Mesenchymal stem cell (in vitro differentiated cells and primary cell): ENCODE measurements at regions not wholly inside any gene's neighbourhood (a gene's known extent, or its start where the extent isn't known, plus 50 kb on each side); places are given as distances from the start of the nearest gene placed in this dataset.
A peak's percentile ranks its signal among the peaks of the same experiment; 100 is the strongest.
"Not testable (repeated sequence)": the region's sequence is repeated elsewhere in the genome, so short reads cannot be mapped to it uniquely, and the experiment has no call there.

Experiments used
- DNase-seq: peaks from one replicate; pipeline ENCODE4 v3.0.0-alpha.2; 2013
- H2AFZ ChIP-seq: one replicate; pipeline ENCODE4 v1.6.1; 2013; ENCODE audit warnings: low read depth, mild to moderate bottlenecking, control low read depth, inconsistent platforms, low read length, moderate library complexity
- H2AK5ac ChIP-seq: 2 replicates; pipeline ENCODE4 v1.6.1; 2013; ENCODE audit warnings: low read length, moderate library complexity, mild to moderate bottlenecking, inconsistent platforms; ENCODE audit not compliant: severe bottlenecking
- H2BK120ac ChIP-seq: one replicate; pipeline ENCODE4 v1.6.1; 2013; ENCODE audit warnings: low read depth, mild to moderate bottlenecking, inconsistent platforms, low read length, moderate library complexity
- H2BK12ac ChIP-seq, 2 experiments: one replicate each; pipeline ENCODE4 v1.6.1; 2013; ENCODE audit warnings: inconsistent platforms in 2 of 2, low read length in 2 of 2, mild to moderate bottlenecking in 2 of 2, moderate library complexity in 2 of 2, control low read depth in 1 of 2
- H2BK15ac ChIP-seq: one replicate; pipeline ENCODE4 v1.6.1; 2013; ENCODE audit warnings: mild to moderate bottlenecking, low read depth, inconsistent platforms; ENCODE audit not compliant: poor library complexity, severe bottlenecking
- H2BK5ac ChIP-seq: 2 replicates; pipeline ENCODE4 v1.6.1; 2013; ENCODE audit warnings: low read depth, mild to moderate bottlenecking, low read length, control low read depth, inconsistent platforms; ENCODE audit not compliant: poor library complexity, severe bottlenecking
- H3K14ac ChIP-seq, 2 experiments: one replicate each; pipeline ENCODE4 v1.6.1; 2013; ENCODE audit warnings: inconsistent platforms in 2 of 2, low read length in 2 of 2, control low read depth in 1 of 2, mild to moderate bottlenecking in 1 of 2, moderate library complexity in 1 of 2
- H3K18ac ChIP-seq, 2 experiments: one replicate each; pipeline ENCODE4 v1.6.1; 2013; ENCODE audit warnings: inconsistent platforms in 2 of 2, low read length in 2 of 2, control low read depth in 1 of 2, low read depth in 1 of 2, mild to moderate bottlenecking in 1 of 2
- H3K23ac ChIP-seq, 2 experiments: one replicate each; pipeline ENCODE4 v1.6.1; 2013; ENCODE audit warnings: inconsistent platforms in 2 of 2, low read length in 2 of 2, mild to moderate bottlenecking in 2 of 2, moderate library complexity in 2 of 2, control low read depth in 1 of 2
- H3K27ac ChIP-seq: 2 replicates; pipeline ENCODE4 v1.5.1; 2013; ENCODE audit warnings: mild to moderate bottlenecking, moderate library complexity, low read length, control low read depth, inconsistent platforms; ENCODE audit not compliant: poor library complexity, severe bottlenecking
- H3K27me3 ChIP-seq, 2 experiments: 2 replicates each; pipeline versions ENCODE4 v1.6.1 to v1.7.0; 2013; ENCODE audit warnings: low read length in 2 of 2, mild to moderate bottlenecking in 2 of 2, moderate library complexity in 2 of 2, control low read depth in 1 of 2, inconsistent platforms in 1 of 2; ENCODE audit not compliant: control insufficient read depth in 1 of 2, insufficient read depth in 1 of 2
- H3K36me3 ChIP-seq, 2 experiments: 2 replicates each; pipeline versions ENCODE4 v1.6.1 to v1.7.0; 2013; ENCODE audit warnings: low read length in 2 of 2, control low read depth in 1 of 2, inconsistent platforms in 1 of 2, low read depth in 1 of 2, mild to moderate bottlenecking in 1 of 2; ENCODE audit not compliant: insufficient read depth in 2 of 2, control insufficient read depth in 1 of 2
- H3K4ac ChIP-seq, 2 experiments: one replicate each; pipeline ENCODE4 v1.6.1; 2013; ENCODE audit warnings: inconsistent platforms in 2 of 2, low read length in 2 of 2, mild to moderate bottlenecking in 2 of 2, moderate library complexity in 2 of 2, control low read depth in 1 of 2, low read depth in 1 of 2
- H3K4me1 ChIP-seq: 2 replicates; pipeline ENCODE4 v1.6.1; 2013; ENCODE audit warnings: low read depth, low read length, control low read depth; ENCODE audit not compliant: control insufficient read depth, insufficient read depth
- H3K4me2 ChIP-seq: 2 replicates; pipeline ENCODE4 v1.6.1; 2013; ENCODE audit warnings: low read length, mild to moderate bottlenecking, inconsistent platforms; ENCODE audit not compliant: poor library complexity, severe bottlenecking
- H3K4me3 ChIP-seq, 2 experiments: 2 replicates each; pipeline versions ENCODE4 v1.5.1 to v1.7.0; 2013; ENCODE audit warnings: low read length in 2 of 2, mild to moderate bottlenecking in 2 of 2, control low read depth in 1 of 2, low read depth in 1 of 2; ENCODE audit not compliant: insufficient read depth in 1 of 2
- H3K79me1 ChIP-seq: replicated peaks from 2 replicates; pipeline ENCODE4 v1.6.1; 2013; ENCODE audit warnings: mild to moderate bottlenecking, control low read depth, low read length, inconsistent platforms; ENCODE audit not compliant: poor library complexity, severe bottlenecking
- H3K9ac ChIP-seq: 2 replicates; pipeline ENCODE4 v1.7.0; 2013; ENCODE audit warnings: mild to moderate bottlenecking, low read length, moderate library complexity
- H3K9me3 ChIP-seq: 2 replicates; pipeline ENCODE4 v1.7.0; 2013; ENCODE audit warnings: mild to moderate bottlenecking, low read length; ENCODE audit not compliant: control insufficient read depth
- H4K8ac ChIP-seq: one replicate; pipeline ENCODE4 v1.6.1; 2013; ENCODE audit warnings: inconsistent platforms, mild to moderate bottlenecking, low read length, moderate library complexity
- H4K91ac ChIP-seq: one replicate; pipeline ENCODE4 v1.6.1; 2013; ENCODE audit warnings: mild to moderate bottlenecking, low read length, inconsistent platforms
- WGBS: methylation state at CpG from one replicate; pipeline ENCODE4 v1.1.7; 2013; ENCODE audit warnings: mixed read lengths; 5-methylcytosine and 5-hydroxymethylcytosine counted together

- not testable (repeated sequence) for H3K27me3 ChIP-seq, H2BK15ac ChIP-seq, H2BK120ac ChIP-seq, H3K79me1 ChIP-seq, H3K9me3 ChIP-seq, H4K8ac ChIP-seq, H3K4me2 ChIP-seq, H3K14ac ChIP-seq, H3K23ac ChIP-seq, H3K27ac ChIP-seq, H2AFZ ChIP-seq, H2AK5ac ChIP-seq, H4K91ac ChIP-seq, H3K4me3 ChIP-seq, H3K36me3 ChIP-seq
- Histone ChIP-seq H2BK12ac (peak overlapping the region in 1 of 2 experiments; percentile 82), H3K4ac (peak overlapping the region in 1 of 2 experiments; percentile 54), H3K4me1 (peaks cover 38% of the 10 kb centered on the region), H3K18ac (peak overlapping the region in 1 of 2 experiments; percentile 94), H2BK5ac (peak overlapping the region; percentile 35), H3K9ac (peak overlapping the region; percentile 26)
- 63% methylated on average over 6 of the region's 6 CpGs for WGBS
- peak; percentile 90 for DNase-seq
These were observed 137.7 kb downstream of the NPIPB11 start for GRCh38 chr16:29268785-29269191.

- not testable (repeated sequence) for H3K27me3 ChIP-seq, H3K9me3 ChIP-seq, H3K4me2 ChIP-seq, H3K27ac ChIP-seq, H2AFZ ChIP-seq, H3K14ac ChIP-seq, H4K91ac ChIP-seq, DNase-seq, H4K8ac ChIP-seq, H3K36me3 ChIP-seq, H2BK15ac ChIP-seq, H2BK120ac ChIP-seq, H3K23ac ChIP-seq, H3K4me3 ChIP-seq, H3K79me1 ChIP-seq, H2AK5ac ChIP-seq
- peak overlapping the region; percentile 35 for H2BK5ac ChIP-seq
- H3K9ac ChIP-seq = peak overlapping the region; percentile 26
- peak overlapping the region in 1 of 2 experiments; percentile 94 for H3K18ac ChIP-seq
- H3K4ac ChIP-seq = peak overlapping the region in 1 of 2 experiments; percentile 26
- WGBS = 91% methylated on average over 14 of the region's 14 CpGs
- H3K4me1 ChIP-seq = peaks cover 38% of the 10 kb centered on the region
- peak overlapping the region; percentile 20 to 45 for H2BK12ac ChIP-seq
These were observed 138.2 kb downstream of the NPIPB11 start for GRCh38 chr16:29268348-29268747.

- not testable (repeated sequence) for H2AK5ac ChIP-seq, H3K14ac ChIP-seq, H3K9me3 ChIP-seq, H3K4me2 ChIP-seq, H2BK120ac ChIP-seq, H3K79me1 ChIP-seq, H3K9ac ChIP-seq, H3K4me3 ChIP-seq, H2AFZ ChIP-seq, DNase-seq, H3K23ac ChIP-seq, H3K27me3 ChIP-seq, H2BK5ac ChIP-seq, H3K36me3 ChIP-seq, H3K27ac ChIP-seq, H3K4ac ChIP-seq, H2BK15ac ChIP-seq
- peak overlapping the region; percentile 50 to 98 for H2BK12ac ChIP-seq
- peak overlapping the region; percentile 90 for H4K91ac ChIP-seq
- peak overlapping the region; percentile 45 to 94 for H3K18ac ChIP-seq
- H3K4me1 ChIP-seq = peaks cover 38% of the 10 kb centered on the region
- 87% methylated on average over 5 of the region's 6 CpGs for WGBS
- H4K8ac ChIP-seq = peak overlapping the region; percentile 30
These were observed 138.6 kb downstream of the NPIPB11 start for GRCh38 chr16:29267891-29268290.

- H3K4me2 ChIP-seq, H3K9me3 ChIP-seq, H3K27ac ChIP-seq, H2BK5ac ChIP-seq, H3K23ac ChIP-seq, H3K4me3 ChIP-seq, H3K79me1 ChIP-seq, DNase-seq, H2AFZ ChIP-seq, H3K14ac ChIP-seq, H3K27me3 ChIP-seq, H3K36me3 ChIP-seq: not testable (repeated sequence)
- 89% methylated on average over 13 of the region's 16 CpGs for WGBS
- Histone ChIP-seq H3K18ac (peak overlapping the region; percentile 52 to 69), H2BK15ac (peak overlapping the region; percentile 89), H3K9ac (peak overlapping the region; percentile 15), H4K91ac (peak overlapping the region; percentile 99), H2BK12ac (peak overlapping the region; percentile 84 to 97), H2BK120ac (peak overlapping the region; percentile 89), H3K4me1 (peaks cover 37% of the 10 kb centered on the region), H3K4ac (peak overlapping the region; percentile 96 to 97), H4K8ac (peak overlapping the region; percentile 54), H2AK5ac (peak overlapping the region; percentile 13)
These were observed 139.4 kb downstream of the NPIPB11 start for GRCh38 chr16:29267055-29267619.
